Peyer's patch (tissue), 4 donors: ENCODE measurements at regions not wholly inside any gene's neighbourhood (a gene's known extent, or its start where the extent isn't known, plus 50 kb on each side); places are given as distances from the start of the nearest gene placed in this dataset.

ENCODE experiments used
- DNase-seq, 3 donors: peaks; one replicate each; pipeline ENCODE4 v3.0.0-alpha.2; 2017 to 2019
- H3K27ac ChIP-seq, 4 donors: fragments of 200-600 bp; sonication (generic); one replicate each; pipeline ENCODE4 v1.5.1; 2016 to 2019
- H3K27me3 ChIP-seq, 2 donors: fragments of 200-600 bp; sonication (generic); one replicate each; pipeline ENCODE4 v1.5.1; 2019
- H3K36me3 ChIP-seq, 3 donors: fragments of 200-600 bp; sonication (generic); one replicate each; pipeline ENCODE4 v1.5.1; 2016 to 2019
- H3K4me1 ChIP-seq, 4 donors: fragments of 200-600 bp; sonication (generic); one replicate each; pipeline ENCODE4 v1.5.1; 2016 to 2019
- H3K4me3 ChIP-seq, 4 donors: fragments of 200-600 bp; sonication (generic); 1 replicate in 3 of 4; 2 replicates in 1 of 4; pipeline ENCODE4 v1.5.1; 2016 to 2019; ENCODE audit warnings: mild to moderate bottlenecking in 1 of 4
- H3K9me3 ChIP-seq, 4 donors: fragments of 200-600 bp; sonication (generic); one replicate each; pipeline ENCODE4 v1.5.1; 2016 to 2019; ENCODE audit warnings: mild to moderate bottlenecking in 1 of 4
- CTCF ChIP-seq, 6 experiments: fragments of 450-650 bp in 4 of 6; fragments of 200-600 bp in 2 of 6; sonication (generic) in 1 of 6; IDR thresholded peaks; one replicate each; pipeline ENCODE4 v1.5.1; 2017 to 2019; ENCODE audit warnings: antibody characterized with exemption in 6 of 6, mild to moderate bottlenecking in 3 of 6, moderate library complexity in 1 of 6
- POLR2A ChIP-seq, 2 donors: fragments of 450-650 bp; IDR thresholded peaks; one replicate each; pipeline ENCODE4 v1.5.1; 2017; ENCODE audit warnings: antibody characterized with exemption in 2 of 2, mild to moderate bottlenecking in 2 of 2, moderate library complexity in 2 of 2

GRCh38 chr4:14792702-14793227, 209.5 kb upstream of the CPEB2 start:
- Histone ChIP-seq H3K27me3 (no peaks in the 10 kb centered on the region), H3K4me3 (no peak overlapping the region), H3K4me1 (no peaks in the 10 kb centered on the region), H3K27ac (no peak overlapping the region), H3K36me3 (no peaks in the 10 kb centered on the region), H3K9me3 (no peaks in the 10 kb centered on the region)
- TF ChIP-seq POLR2A (IDR thresholded peaks at IDR 0.05): no peak
- no peak for TF ChIP-seq CTCF (IDR thresholded peaks at IDR 0.05)
- DNase-seq: no peak

GRCh38 chr4:14800977-14801376, 201.3 kb upstream of the CPEB2 start:
- no peaks in the 10 kb centered on the region for H3K27me3 ChIP-seq
- TF ChIP-seq CTCF (IDR thresholded peaks at IDR 0.05) (no peak), POLR2A (IDR thresholded peaks at IDR 0.05) (no peak)
- no peaks in the 10 kb centered on the region for H3K4me1 ChIP-seq
- DNase-seq: no peak
- no peaks in the 10 kb centered on the region for H3K36me3 ChIP-seq
- H3K27ac ChIP-seq: no peak overlapping the region
- H3K4me3 ChIP-seq: no peak overlapping the region
- peaks cover 0 to 3% (median 0%) of the 10 kb centered on the region in 4 donors for H3K9me3 ChIP-seq

- Histone ChIP-seq H3K27ac (no peak overlapping the region), H3K4me3 (no peak overlapping the region), H3K36me3 (no peaks in the 10 kb centered on the region), H3K9me3 (peaks cover 0 to 3% (median 0%) of the 10 kb centered on the region in 4 donors), H3K4me1 (no peaks in the 10 kb centered on the region), H3K27me3 (no peaks in the 10 kb centered on the region)
- no peak for DNase-seq
- TF ChIP-seq POLR2A (IDR thresholded peaks at IDR 0.05) (no peak), CTCF (IDR thresholded peaks at IDR 0.05) (no peak)
These were observed 199.7 kb upstream of the CPEB2 start for GRCh38 chr4:14802596-14802995.

GRCh38 chr4:14807856-14808255, 194.4 kb upstream of the CPEB2 start:
- Histone ChIP-seq H3K27ac (no peak overlapping the region), H3K36me3 (no peaks in the 10 kb centered on the region), H3K4me3 (no peak overlapping the region), H3K27me3 (no peaks in the 10 kb centered on the region), H3K9me3 (no peaks in the 10 kb centered on the region), H3K4me1 (no peaks in the 10 kb centered on the region)
- no peak for TF ChIP-seq CTCF (IDR thresholded peaks at IDR 0.05)
- TF ChIP-seq POLR2A (IDR thresholded peaks at IDR 0.05): no peak
- no peak for DNase-seq

- Histone ChIP-seq H3K27ac (no peak overlapping the region), H3K9me3 (no peaks in the 10 kb centered on the region), H3K4me1 (no peaks in the 10 kb centered on the region), H3K27me3 (no peaks in the 10 kb centered on the region), H3K36me3 (no peaks in the 10 kb centered on the region), H3K4me3 (no peak overlapping the region)
- no peak for TF ChIP-seq POLR2A (IDR thresholded peaks at IDR 0.05)
- no peak for DNase-seq
These were observed 193.1 kb upstream of the CPEB2 start for GRCh38 chr4:14809203-14809602.

GRCh38 chr4:14810121-14810520, 192.2 kb upstream of the CPEB2 start:
- no peaks in the 10 kb centered on the region for H3K9me3 ChIP-seq
- no peak for DNase-seq
- no peaks in the 10 kb centered on the region for H3K36me3 ChIP-seq
- TF ChIP-seq CTCF (IDR thresholded peaks at IDR 0.05) (no peak), POLR2A (IDR thresholded peaks at IDR 0.05) (no peak)
- no peak overlapping the region for H3K4me3 ChIP-seq
- no peaks in the 10 kb centered on the region for H3K4me1 ChIP-seq
- H3K27ac ChIP-seq: no peak overlapping the region
- H3K27me3 ChIP-seq: no peaks in the 10 kb centered on the region
